Inflammatory macrophage treated with lipopolysaccharide for 4 hours (primary cell): ENCODE measurements at regions not wholly inside any gene's neighbourhood (a gene's known extent, or its start where the extent isn't known, plus 50 kb on each side); places are given as distances from the start of the nearest gene placed in this dataset.

Source experiments
- DNase-seq: peaks from one replicate; pipeline ENCODE4 v3.0.0-alpha.2; 2020

DNA sequence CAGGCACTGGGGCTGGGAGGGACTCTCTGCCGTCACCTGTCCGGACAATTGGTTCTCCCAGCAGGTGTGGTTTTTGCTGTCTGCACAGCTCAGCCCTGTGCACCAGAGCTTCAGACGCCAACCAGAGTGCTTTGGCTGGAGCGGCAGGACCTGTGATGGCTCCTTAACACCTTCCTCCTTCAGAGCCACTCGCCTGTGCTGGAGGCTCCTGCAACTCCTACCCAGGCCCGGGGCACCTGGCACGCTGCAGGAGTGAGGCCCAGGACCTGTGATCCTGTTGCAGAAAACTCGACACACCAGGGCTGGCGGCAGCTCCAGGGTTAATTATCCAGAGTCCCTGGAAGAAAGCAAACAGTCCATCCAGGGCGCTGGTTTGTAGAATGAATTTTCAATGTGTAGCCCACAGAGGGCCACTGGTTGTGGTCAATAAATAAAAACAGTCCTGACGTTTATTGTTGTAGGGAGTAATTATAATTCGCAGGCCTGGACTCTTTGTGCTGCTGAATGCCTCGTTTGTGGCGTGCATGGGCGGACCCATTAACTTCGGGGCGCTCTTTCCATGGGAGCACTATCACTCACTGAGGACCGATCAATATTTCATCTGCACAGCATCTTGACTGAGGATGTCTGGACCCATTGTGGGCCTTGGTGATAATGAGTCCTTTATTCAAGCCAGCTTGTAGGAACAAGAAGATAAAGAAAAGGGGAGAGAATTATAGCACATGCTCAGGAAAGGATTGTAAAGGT, 339.7 kb upstream of the IRX4 start:
- DNase-seq: no peak

GRCh38 chr5:2221450-2221849, 338.7 kb upstream of the IRX4 start:
- no peak for DNase-seq

- no peak for DNase-seq
These were observed 338.0 kb upstream of the IRX4 start for GRCh38 chr5:2220741-2221140.

- DNase-seq: no peak
These were observed 336.5 kb upstream of the IRX4 start for GRCh38 chr5:2219149-2219776.

DNA sequence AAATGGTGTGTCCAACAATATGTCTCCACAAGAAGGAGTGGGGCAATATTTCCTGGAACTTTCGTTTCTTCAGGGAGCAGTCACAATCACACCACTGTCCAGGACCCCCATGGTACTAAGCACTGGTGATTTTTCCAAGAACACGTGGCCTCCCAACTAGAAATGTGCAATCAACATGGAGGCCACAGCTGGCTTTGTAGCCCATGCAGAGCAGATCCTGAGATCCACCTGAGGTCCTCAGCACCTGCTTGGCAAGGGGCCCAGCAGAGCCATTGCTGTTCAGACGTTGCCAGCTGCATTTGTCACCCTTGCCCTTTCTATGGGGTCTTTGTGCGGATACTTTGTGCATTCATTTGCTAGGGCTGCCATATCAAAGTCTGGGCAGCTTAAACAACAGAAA, 334.5 kb upstream of the IRX4 start:
- DNase-seq: no peak

- DNase-seq: no peak
These were observed 332.3 kb upstream of the IRX4 start for GRCh38 chr5:2214910-2215590.

DNA sequence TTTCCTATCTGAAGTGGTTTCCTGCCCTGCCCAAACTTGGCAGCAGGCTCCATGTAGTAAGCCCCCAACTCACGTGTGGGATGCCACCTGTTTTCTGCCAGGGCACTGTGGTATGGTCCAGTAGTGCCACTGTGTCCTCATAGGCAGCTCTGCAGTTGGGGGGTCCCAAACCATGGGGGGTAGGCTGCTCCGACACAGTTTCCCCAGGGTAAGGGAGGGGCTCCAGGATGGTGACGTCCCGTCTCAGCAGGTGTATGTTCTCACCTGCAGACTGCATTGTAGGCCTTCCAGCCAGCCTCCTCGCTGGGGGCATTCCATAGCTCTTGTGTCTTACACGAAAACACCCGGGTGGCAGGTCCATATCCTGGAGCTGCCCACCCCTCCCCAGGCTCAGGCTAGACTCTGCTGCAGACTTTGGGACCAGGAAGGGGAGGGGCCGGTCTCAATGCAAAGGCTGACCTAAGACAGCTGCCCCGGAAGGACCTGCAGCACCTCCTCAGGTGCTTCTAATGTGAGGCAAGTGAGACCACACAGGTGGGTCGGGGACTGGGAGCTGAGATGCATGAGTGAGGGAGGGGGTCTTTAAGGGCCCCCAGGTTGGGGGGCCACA, 330.5 kb upstream of the IRX4 start:
- DNase-seq: no peak

GRCh38 chr5:2212481-2212880, 329.8 kb upstream of the IRX4 start:
- DNase-seq: no peak

DNA sequence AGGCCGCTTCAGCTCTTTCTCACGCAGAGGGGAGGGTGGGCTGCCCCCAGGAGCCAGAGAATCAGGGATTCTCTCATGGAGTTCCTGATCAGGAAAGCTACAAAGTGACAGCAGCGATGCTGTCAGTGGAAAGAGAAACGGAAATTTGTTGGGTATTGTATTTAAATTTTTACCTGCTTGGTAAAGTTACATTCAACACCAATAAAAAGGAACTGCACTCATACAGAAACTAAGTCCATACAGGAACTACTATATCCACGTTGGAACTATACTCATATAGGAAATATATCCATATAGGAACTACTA, 325.5 kb upstream of the IRX4 start:
- DNase-seq: no peak

- no peak for DNase-seq
These were observed 324.9 kb upstream of the IRX4 start for GRCh38 chr5:2207416-2208238.

GRCh38 chr5:2207109-2207399, 324.3 kb upstream of the IRX4 start:
- DNase-seq: no peak

GRCh38 chr5:2206293-2207108, 323.8 kb upstream of the IRX4 start:
- DNase-seq: no peak

GRCh38 chr5:2205596-2206226, 323.0 kb upstream of the IRX4 start:
- DNase-seq: no peak

DNA sequence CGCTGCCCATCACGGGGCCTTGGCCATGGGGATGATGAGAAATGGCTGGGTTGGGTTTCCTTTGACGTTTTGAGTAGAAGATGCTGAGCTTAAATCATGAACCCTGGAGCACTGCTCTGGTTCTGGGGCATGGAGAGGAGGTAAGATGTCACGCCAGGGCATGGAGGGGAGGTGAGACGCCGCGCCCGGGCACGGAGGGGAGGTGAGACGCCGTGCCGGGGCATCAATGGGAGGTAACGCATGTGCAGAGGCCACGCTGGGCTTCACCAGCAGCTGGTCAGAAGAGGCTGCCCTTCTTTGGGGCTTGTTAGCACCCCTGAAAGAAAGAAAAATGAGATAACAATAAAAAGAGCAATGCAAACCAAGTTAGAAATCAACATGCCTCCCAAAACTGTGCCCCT, 322.5 kb upstream of the IRX4 start:
- no peak for DNase-seq

DNA sequence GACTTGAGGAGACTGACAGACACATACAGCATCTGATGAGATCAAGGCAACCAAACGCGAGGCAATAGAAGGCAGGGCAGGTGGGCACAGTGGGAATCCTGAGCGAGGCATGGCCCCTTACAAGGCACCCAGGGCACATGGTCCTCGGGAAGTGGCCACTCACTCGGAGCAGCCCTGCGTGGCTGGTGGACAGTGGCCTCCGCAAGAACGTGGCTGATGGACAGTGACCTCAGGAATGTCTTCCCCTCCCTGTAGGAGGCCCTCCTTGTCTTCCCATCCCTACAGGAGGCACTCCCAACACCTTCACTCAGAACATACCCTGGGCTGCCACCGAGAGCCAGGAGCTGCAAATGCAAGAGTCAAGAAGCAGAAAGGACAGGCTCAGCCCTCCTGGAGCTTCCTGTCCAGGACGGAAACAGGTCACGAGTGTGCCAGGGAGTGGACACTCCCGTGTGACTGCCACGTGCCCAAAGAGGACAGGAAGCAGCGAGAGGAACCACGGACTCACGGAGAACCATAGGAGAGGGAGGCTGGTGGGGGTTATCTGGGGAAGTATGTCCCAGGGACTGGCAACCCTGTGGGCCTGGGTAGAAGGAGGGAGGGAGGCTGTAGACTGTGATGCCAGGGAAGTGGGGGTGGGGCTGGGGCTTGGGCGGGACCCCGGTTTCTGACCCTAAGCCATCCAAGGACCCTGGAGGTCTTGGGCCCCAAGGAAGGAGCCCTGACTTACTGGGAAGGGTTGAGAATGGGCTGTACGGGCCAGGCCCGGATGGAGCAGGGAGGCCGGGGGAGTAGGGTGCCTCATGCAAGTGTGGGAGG, 321.9 kb upstream of the IRX4 start:
- DNase-seq: no peak

- no peak for DNase-seq
These were observed 321.0 kb upstream of the IRX4 start for GRCh38 chr5:2203774-2204173.

GRCh38 chr5:2201832-2202231, 319.1 kb upstream of the IRX4 start:
- DNase-seq: no peak

DNA sequence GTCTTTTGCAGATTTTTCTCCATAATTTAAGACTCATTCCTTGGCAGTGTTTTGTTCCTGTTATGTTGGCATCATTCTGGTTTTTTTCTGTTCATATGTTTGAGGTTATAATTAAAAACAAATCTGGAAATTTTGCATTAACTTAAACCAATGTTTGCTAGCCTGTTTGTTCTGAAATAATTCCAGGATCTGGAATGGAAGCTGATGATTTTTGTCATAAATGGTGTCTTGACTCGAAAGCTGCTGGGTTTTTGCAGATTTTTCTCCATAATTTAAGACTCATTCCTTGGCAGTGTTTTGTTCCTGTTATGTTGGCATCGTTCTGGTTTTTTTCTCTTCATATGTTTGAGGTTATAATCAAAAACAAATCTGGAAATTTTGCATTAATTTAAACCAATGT, 318.7 kb upstream of the IRX4 start:
- no peak for DNase-seq

- DNase-seq: no peak
These were observed 318.3 kb upstream of the IRX4 start for GRCh38 chr5:2201011-2201410.

GRCh38 chr5:2200261-2200950, 317.7 kb upstream of the IRX4 start:
- DNase-seq: no peak
